ENCODE measurements at regions not wholly inside any gene's neighbourhood (a gene's known extent, or its start where the extent isn't known, plus 50 kb on each side); places are given as distances from the start of the nearest gene placed in this dataset.
"Not testable (repeated sequence)": the region's sequence is repeated elsewhere in the genome, so short reads cannot be mapped to it uniquely, and the experiment has no call there.

DNA sequence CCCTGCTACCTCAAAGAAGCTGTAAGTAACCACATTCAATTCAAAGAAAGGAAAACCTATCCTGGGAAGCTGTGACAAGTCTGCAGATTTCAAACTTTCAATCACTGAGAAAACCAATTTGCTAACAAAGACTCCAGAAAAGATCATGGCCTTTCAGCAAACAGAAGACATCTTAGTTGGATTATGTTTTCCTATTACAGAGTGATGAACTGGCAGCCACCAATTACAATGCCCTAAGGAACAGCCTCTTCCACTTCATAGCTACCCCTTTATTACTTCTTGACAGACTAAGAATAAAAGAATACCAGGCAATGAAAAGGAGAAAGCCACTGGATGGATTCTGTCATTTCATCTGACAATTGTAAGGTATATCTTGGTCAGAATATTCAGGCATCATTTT, 128.2 kb upstream of the RASEF start:
- no peak for DNase-seq (ENCODE audit: low read depth)

- not testable (repeated sequence) for DNase-seq (ENCODE audit: low read depth)
Observed at GRCh38 chr9:83189026-83189425, 126.1 kb upstream of the RASEF start.

GRCh38 chr9:83188277-83188676, 125.3 kb upstream of the RASEF start:
- DNase-seq (ENCODE audit: low read depth): no peak

GRCh38 chr9:83186155-83186737, 123.3 kb upstream of the RASEF start:
- DNase-seq (ENCODE audit: low read depth): no peak

DNA sequence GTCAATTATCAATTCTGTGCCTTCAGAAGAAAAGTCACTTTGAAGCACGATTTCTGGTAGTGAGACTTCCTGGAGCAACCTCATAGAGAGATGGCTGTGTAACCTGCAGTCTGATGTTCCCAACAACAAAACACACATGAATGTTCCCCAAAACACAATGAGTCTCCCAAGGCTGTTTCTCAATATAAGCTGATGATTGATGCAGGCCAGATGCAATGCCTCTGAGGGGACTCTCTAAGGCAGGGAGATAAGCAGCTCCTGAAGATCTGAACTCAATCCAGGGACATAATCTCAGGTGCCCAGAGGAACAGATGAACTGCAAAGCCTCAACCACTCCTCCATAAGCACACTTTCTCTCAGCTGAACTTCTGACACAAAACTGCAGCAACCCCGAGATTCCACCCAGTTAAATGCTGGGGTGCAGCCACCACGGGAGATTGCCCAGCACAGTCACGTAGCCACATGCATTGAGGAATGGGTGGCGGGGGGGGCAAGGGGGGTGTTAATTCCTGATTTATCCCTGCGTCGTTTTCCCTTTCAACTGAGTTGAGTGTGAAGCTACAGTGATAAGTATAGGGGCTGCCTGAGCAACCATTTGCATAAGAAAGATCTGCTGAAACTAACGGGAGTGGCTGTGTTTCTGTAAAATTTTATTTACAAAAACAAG, 122.7 kb upstream of the RASEF start:
- DNase-seq (ENCODE audit: low read depth): no peak

DNA sequence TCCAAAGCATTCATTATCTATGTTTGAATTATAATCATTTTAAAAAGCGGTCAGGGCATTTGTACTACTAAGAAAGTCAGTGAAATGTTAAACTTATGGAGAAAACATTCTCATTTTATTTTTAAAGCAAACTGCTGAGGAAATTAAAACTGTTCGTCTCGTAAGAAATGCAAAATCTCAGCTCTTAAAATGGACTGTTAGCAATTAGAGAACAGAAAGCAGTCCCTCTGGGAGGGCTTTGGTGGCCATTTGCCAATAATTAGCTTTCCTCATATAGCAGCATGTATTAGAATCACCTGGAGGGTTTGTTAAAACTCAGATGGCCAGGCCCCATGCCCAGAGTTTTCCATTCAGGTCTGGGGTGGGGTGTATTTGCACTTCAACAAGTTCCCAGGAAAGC, 120.7 kb upstream of the RASEF start:
- DNase-seq (ENCODE audit: low read depth): no peak

DNA sequence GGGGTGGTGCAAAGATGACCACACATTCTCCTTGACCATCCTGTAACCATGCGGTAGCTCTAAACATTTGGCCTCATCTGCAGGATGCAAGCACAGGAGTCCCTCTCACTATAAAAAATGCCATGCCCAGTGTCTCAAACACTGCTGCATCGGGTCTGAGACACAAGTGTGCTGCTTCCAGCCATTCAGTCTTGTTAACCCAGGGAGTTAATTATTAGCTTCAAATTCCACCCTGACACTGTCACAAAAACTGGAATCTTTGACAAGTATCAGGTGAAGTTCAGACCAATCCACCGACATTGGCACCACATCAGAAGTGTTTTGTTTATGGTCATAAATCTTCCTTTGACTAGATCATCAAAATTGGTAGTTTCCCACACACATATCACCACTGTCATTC, 119.1 kb upstream of the RASEF start:
- no peak for DNase-seq (ENCODE audit: low read depth)

GRCh38 chr9:83178717-83179116, 115.8 kb upstream of the RASEF start:
- no peak for DNase-seq (ENCODE audit: low read depth)

DNA sequence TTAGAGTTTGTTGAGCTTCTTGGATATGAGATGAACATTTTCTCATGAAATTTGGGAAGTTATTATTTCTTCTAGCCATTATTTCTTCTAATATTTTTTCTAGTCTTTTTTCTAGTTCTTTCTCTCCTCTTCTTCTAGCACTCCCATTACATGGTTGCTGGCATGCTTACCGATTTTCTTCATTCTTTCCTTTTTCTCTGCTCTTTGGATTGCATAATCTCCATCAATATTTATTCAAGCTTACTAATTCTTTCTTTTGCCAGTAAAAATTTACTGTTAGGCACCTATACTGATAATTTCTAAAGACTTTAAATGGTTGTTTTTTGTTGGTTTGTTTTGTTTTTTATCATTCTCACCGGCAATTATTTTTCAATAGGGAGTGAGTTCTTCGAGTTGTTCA, 114.8 kb upstream of the RASEF start:
- DNase-seq (ENCODE audit: low read depth): no peak

GRCh38 chr9:83167126-83167525, 104.2 kb upstream of the RASEF start:
- DNase-seq (ENCODE audit: low read depth): no peak

DNA sequence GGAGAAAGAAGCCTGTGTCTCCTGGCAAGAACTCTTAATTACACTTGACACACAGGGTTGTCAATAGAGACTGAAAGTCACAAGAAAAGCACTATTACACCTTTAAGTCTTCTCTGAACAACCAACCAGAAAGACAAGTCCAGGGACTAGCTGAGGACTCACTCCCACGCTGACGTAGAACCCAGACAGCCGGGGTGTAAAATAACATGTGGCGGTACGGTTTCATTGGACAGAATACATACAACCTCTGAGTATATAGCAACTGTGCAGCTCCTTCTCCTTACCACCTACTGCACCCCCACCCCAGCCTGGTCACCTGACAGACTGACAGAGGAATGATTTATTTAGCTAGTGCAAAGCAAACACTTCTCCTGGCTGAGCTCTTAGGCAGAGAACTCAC, 103.4 kb upstream of the RASEF start:
- no peak for DNase-seq (ENCODE audit: low read depth)

- no peak for DNase-seq (ENCODE audit: low read depth)
Observed at GRCh38 chr9:83155733-83156132, 92.8 kb upstream of the RASEF start.

- peak; percentile 22 for DNase-seq (ENCODE audit: low read depth)
Observed at GRCh38 chr9:83154821-83155220, 91.9 kb upstream of the RASEF start.

GRCh38 chr9:83154087-83154736, 91.3 kb upstream of the RASEF start:
- DNase-seq (ENCODE audit: low read depth): peak; percentile 51

DNA sequence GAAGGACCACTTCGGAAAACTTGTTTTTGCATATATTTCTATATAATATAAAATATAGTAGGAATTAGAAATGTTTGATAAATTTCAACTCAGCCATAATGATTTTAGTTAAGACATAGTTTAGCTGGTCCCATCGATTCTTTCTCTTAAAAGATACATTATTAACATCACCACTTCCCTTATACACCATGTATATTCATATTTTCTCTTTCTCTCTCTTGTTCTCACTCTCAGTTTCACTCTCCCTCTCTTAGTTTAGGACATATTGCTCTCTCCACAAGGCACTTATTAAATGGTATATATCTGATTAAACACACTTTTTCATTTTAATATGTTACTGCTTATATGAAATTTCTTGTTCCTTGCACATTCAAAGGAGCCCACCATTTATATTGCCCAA, 90.1 kb upstream of the RASEF start:
- DNase-seq (ENCODE audit: low read depth): no peak

DNA sequence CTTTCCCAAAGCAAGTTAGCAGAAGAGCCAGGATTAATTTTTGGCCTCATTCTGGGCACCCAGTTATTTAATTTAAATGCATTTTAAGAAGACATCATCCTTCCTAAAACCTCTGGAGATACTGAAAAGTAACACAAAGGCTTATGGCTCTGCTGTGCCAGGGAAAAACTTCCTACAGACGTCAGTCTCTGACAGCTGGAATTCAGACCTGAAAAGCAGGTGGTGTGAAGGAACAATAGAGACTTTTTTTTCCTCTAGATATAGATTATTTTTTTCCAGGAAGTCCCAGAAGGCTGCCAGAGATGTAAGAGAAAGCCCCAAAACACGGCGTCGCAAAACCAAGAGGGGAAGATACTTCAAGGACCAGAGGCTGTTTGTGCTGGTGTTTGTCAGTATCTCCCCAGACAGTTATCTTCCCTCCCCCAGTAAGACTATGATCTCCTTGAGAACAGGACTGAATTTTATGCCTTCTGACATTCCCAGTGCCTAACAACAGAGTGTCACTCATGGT, 88.7 kb upstream of the RASEF start:
- DNase-seq (ENCODE audit: low read depth): no peak

- no peak for DNase-seq (ENCODE audit: low read depth)
Observed at GRCh38 chr9:83147315-83148149, 84.6 kb upstream of the RASEF start.

DNA sequence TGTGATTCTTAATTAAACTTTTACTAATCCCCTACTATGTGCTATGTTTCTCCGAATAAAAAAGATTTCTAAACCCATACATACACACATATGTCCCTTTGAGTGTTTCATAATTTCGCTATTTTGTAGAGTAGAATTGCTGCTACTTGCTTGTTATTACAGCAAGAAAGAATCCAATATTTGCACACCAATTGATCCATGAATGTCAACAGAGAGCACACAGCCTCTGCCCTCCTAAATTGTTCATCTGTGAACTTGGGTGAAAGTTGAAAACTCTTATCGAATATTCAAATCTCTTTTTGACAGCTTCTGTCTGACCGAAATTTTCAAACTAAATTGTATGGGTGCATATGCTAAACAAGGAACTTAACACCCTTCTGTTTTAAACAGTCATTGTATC, 83.4 kb upstream of the RASEF start:
- no peak for DNase-seq (ENCODE audit: low read depth)

GRCh38 chr9:83144492-83144891, 81.5 kb upstream of the RASEF start:
- no peak for DNase-seq (ENCODE audit: low read depth)

GRCh38 chr9:83142389-83142788, 79.4 kb upstream of the RASEF start:
- DNase-seq (ENCODE audit: low read depth): no peak

- DNase-seq (ENCODE audit: low read depth): no peak
Observed at GRCh38 chr9:83141887-83142286, 78.9 kb upstream of the RASEF start.

DNA sequence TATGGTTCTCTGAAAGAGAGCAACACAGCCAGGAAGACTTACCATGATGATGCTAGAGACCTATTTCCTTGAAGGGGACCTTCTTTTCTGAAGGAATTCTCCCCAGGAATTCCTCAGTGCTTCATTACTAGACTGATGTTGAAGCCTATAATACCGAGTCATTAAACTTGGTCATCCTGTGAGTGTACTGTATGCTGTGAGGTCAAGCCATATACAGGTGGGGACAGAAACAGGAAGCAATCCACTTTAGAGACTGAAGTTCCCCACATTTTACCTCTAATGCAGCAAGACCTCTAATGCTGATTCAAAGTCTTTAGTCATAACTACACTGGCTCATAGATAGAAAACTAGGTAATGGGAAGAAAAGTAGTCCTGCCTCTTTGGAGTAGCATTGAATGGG, 77.1 kb upstream of the RASEF start:
- DNase-seq (ENCODE audit: low read depth): no peak
